BJ (cell line): ENCODE measurements at regions not wholly inside any gene's neighbourhood (a gene's known extent, or its start where the extent isn't known, plus 50 kb on each side); places are given as distances from the start of the nearest gene placed in this dataset. TPM values are rescaled to one million over a fixed set of nuclear protein-coding genes. Genes with fewer than 3 reads are reported as not detected.

Experiments used
- CTCF ChIA-PET: fragments of 350-600 bp; formaldehyde crosslinking; extraction: SDS; loops from one replicate; lab custom pipeline; 2021; ENCODE audit warnings: antibody characterized with exemption, inconsistent platforms; lab: Yijun Ruan, JAX
- POLR2A ChIA-PET: fragments of 300-600 bp; sonication (Branson Sonifier 250); formaldehyde crosslinking; extraction: SDS; loops from one replicate; lab custom pipeline; 2021; ENCODE audit warnings: antibody characterized with exemption; lab: Charles Lee
- DNase-seq: peaks from one replicate; pipeline ENCODE4 v3.0.0-alpha.2; 2011; ENCODE audit warnings: low read depth
- H3K27me3 ChIP-seq: 2 replicates; pipeline ENCODE4 v1.6.0; 2011; ENCODE audit warnings: low read length; ENCODE audit not compliant: control insufficient read depth, insufficient read depth
- H3K36me3 ChIP-seq: 2 replicates; pipeline ENCODE4 v1.5.1; 2011; ENCODE audit warnings: low read length; ENCODE audit not compliant: control insufficient read depth, insufficient read depth
- H3K4me3 ChIP-seq: 2 replicates; pipeline ENCODE4 v1.5.1; 2011; ENCODE audit warnings: low read depth, mild to moderate bottlenecking, control low read depth, low read length
- small RNA-seq: library from RNA; depleted of rRNA; stranded (forward); fragments of <200 nt; gene quantifications from one replicate; pipeline ENCODE3, GENCODE V24; 2012; ENCODE audit warnings: low replicate concordance, low read depth; ENCODE audit not compliant: insufficient read length
- TF ChIP-seq, protein P1 (sequence below): IDR thresholded peaks from 2 replicates; pipeline ENCODE4 v1.5.1; 2011; ENCODE audit warnings: low read depth, mild to moderate bottlenecking, control low read depth, inconsistent platforms, low read length, moderate library complexity; ENCODE audit not compliant: insufficient read depth

DNA sequence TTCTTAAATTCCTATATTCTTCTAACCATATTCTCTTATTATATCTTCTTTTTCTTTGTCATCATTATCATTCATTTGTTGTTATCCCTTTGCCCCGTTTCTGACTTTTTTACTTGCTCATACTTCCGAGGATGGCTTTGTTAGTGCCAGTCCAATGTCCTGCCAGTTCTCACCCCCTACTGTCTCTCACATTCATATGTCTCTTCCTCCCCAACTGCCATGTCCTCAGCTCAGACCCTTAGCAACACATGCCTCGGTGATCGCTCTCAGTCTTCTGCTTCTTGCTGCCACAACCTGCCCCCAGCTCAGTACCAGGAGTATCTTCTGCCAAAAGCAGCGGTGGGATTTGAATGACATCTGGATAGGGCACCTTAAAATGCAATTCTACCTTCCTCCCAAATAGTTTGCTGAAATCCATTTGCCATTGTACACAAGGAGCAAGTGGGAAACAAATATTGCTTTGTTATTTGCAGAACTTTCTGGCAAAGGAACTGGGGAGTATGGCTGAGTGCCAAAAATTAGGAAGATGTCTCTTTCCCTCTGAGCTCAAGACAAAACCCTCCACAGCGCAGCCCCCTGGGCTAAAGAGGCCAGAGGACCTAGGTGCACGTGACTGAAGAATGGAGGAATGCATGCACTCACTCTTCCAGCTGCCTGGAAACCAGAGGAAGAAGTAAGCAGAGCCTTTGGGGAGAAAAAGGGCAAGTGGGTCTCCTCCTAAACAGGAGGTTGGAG lies 57.7 kb upstream of the CTNNB1 start:
- CTCF ChIA-PET, result no interaction called here
- H3K4me3 ChIP-seq, result no peak overlapping the region
- POLR2A ChIA-PET, result no interaction called here
- H3K36me3 ChIP-seq, result no peaks in the 10 kb centered on the region
- TF ChIP-seq, protein P1, sequence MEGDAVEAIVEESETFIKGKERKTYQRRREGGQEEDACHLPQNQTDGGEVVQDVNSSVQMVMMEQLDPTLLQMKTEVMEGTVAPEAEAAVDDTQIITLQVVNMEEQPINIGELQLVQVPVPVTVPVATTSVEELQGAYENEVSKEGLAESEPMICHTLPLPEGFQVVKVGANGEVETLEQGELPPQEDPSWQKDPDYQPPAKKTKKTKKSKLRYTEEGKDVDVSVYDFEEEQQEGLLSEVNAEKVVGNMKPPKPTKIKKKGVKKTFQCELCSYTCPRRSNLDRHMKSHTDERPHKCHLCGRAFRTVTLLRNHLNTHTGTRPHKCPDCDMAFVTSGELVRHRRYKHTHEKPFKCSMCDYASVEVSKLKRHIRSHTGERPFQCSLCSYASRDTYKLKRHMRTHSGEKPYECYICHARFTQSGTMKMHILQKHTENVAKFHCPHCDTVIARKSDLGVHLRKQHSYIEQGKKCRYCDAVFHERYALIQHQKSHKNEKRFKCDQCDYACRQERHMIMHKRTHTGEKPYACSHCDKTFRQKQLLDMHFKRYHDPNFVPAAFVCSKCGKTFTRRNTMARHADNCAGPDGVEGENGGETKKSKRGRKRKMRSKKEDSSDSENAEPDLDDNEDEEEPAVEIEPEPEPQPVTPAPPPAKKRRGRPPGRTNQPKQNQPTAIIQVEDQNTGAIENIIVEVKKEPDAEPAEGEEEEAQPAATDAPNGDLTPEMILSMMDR, result no peak
- no peak for DNase-seq
- no peaks in the 10 kb centered on the region for H3K27me3 ChIP-seq

DNA sequence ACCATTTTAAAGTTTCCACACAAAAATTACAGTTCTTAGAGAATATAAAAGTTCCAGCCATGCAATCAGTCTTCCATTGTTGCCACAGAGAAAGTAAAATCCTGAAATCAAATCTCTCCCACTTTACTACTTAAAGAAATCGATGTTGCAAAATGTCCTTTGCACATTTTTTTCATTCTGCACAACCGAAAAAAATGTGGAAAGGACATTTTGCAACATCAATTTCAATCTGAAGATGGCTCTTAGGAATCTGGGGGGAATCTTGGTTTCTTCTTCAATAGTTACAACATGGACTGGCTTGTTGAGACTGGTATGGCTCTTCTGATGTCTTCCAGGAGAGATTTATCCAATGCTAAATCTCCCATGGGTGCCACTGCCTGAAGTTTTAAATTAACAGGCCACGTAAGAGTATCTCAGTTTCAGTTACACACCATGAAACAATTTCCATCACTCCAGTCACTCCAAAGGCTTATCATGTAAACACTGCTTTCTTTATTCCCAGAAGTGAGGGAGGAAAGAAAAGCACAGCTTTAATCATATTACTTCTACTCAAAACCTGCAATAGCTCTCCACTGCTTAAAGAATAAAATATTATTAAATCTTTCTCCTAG lies 55.8 kb upstream of the CTNNB1 start:
- no peaks in the 10 kb centered on the region for H3K27me3 ChIP-seq
- TF ChIP-seq, protein P1, result no peak
- no peaks in the 10 kb centered on the region for H3K36me3 ChIP-seq
- CTCF ChIA-PET, result no interaction called here
- POLR2A ChIA-PET, result no interaction called here
- no peak overlapping the region for H3K4me3 ChIP-seq
- DNase-seq, result no peak

DNA sequence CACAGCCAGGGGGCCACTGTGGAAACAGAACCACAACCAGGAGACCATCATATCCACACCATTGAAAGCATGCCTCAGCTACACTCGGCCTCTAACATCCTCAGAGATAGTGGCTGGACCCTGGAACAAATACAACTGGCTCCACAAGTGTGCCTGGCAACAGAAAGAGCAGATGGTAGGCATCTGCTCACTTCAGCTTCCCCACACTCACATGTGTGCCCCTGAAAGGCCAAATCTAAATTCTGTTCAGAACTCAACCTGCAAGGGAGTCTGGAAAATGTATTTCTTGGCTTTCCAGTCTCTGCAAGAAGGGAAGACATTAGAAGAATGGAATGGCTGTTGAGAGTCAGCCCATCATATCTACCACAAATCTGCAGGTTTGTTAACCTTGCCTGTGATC lies 54.7 kb upstream of the CTNNB1 start:
- Histone ChIP-seq H3K4me3 (no peak overlapping the region), H3K27me3 (no peaks in the 10 kb centered on the region), H3K36me3 (no peaks in the 10 kb centered on the region)
- ChIA-PET CTCF (no interaction called here), POLR2A (no interaction called here)
- TF ChIP-seq, protein P1, result no peak
- no peak for DNase-seq

DNA sequence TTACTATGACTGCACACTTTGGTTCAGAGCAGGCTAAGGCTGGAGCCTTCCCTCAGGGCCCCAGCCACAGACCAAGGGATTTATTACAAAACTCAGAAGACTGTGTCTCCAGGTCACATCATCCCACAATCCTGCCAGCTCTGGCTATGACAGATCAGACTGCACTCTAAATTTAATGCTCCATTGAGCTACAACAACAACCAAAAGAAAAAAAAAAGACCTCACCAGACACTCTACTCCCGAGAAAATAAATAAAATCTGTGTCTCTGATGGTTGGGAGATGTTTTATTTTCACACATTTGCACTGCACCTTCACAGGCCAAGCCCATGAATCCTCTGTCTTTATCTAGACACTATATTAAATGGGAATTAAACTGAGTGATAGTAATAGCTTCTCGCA lies 50.8 kb upstream of the CTNNB1 start:
- DNase-seq, result no peak
- no peaks in the 10 kb centered on the region for H3K27me3 ChIP-seq
- TF ChIP-seq, protein P1, result no peak
- H3K4me3 ChIP-seq, result no peak overlapping the region
- no peaks in the 10 kb centered on the region for H3K36me3 ChIP-seq
- ChIA-PET POLR2A (interaction anchor here (0.6 kb wide), 1 partner anchor 723 kb away, joined by 3 read pairs; no protein-coding TSS in a partner anchor), CTCF (no interaction called here)

DNA sequence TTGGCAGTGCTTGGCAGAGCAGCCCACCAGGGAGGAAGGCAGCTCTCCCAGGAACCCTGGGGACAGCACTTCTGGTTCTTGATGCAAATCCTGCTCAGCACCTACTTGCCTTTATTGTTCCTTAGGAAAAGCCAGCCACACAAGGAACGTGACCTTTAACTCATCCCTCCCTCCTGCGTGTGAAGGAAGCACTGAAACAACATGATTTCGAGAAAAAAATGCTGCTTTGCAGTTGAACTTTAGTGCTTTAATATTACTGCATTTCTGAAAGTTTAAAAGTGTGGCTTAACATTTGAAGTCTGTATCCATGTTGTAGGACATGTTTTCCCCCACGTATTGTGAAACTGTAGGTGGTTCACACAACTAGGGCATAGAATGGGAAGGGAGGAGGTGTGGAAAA lies 50.4 kb upstream of the CTNNB1 start:
- ChIA-PET POLR2A (no interaction called here), CTCF (no interaction called here)
- Histone ChIP-seq H3K4me3 (no peak overlapping the region), H3K36me3 (no peaks in the 10 kb centered on the region), H3K27me3 (no peaks in the 10 kb centered on the region)
- DNase-seq, result no peak
- TF ChIP-seq, protein P1, result no peak

Small RNAs in the stretch of these regions (small RNA-seq; reads per million reads assigned to genes)
- gene AC099560.2 (not detected), gene HMGN2P24 (not detected)
